ENCODE measurements at regions not wholly inside any gene's neighbourhood (a gene's known extent, or its start where the extent isn't known, plus 50 kb on each side); places are given as distances from the start of the nearest gene placed in this dataset.

DNA sequence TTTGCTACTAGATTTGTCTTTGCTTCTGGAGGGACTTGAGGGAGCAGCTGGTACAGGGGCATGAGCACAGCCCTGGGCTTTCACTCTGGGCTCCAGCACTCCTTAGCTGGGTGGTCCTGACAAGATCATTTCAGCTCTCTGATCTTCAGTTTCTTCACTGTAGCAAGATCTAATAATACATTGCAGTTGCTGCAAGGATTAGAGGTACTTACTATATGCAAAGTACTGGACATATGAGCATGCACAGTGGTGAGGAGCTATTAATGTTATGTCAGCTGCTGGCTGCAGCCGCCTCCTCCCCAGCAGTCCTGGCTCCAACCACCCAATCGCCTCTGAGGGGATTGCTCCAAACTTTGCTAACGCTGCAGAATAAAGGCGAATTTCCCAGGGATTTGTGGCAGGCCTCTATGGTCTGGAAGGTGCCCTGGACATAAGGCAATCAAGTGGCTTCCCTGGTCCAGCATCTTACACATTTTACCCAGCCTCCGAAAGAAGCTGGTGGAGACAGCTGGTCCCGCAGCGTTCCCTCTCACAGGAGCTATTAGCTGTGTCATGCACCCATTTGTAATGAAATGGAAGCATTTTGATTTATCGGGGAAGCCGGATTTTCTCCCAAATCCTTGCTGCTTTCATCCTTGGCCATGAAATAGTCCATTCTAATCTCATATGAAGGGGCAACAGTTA is 96.7 kb downstream of the RHOB start:
- no peak overlapping the region for H3K4me3 ChIP-seq (replicated peaks in 1 of 2; ENCODE audit: low read depth in 2 of 2, low read length in 2 of 2)
- TF ChIP-seq, protein P1, sequence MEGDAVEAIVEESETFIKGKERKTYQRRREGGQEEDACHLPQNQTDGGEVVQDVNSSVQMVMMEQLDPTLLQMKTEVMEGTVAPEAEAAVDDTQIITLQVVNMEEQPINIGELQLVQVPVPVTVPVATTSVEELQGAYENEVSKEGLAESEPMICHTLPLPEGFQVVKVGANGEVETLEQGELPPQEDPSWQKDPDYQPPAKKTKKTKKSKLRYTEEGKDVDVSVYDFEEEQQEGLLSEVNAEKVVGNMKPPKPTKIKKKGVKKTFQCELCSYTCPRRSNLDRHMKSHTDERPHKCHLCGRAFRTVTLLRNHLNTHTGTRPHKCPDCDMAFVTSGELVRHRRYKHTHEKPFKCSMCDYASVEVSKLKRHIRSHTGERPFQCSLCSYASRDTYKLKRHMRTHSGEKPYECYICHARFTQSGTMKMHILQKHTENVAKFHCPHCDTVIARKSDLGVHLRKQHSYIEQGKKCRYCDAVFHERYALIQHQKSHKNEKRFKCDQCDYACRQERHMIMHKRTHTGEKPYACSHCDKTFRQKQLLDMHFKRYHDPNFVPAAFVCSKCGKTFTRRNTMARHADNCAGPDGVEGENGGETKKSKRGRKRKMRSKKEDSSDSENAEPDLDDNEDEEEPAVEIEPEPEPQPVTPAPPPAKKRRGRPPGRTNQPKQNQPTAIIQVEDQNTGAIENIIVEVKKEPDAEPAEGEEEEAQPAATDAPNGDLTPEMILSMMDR (IDR thresholded peaks at IDR 0.05; ENCODE audit: low read depth, low read length), result no peak
- peak in 1 of 2 donors; percentile 11 for DNase-seq (ENCODE audit: low read depth in 2 of 2)

DNA sequence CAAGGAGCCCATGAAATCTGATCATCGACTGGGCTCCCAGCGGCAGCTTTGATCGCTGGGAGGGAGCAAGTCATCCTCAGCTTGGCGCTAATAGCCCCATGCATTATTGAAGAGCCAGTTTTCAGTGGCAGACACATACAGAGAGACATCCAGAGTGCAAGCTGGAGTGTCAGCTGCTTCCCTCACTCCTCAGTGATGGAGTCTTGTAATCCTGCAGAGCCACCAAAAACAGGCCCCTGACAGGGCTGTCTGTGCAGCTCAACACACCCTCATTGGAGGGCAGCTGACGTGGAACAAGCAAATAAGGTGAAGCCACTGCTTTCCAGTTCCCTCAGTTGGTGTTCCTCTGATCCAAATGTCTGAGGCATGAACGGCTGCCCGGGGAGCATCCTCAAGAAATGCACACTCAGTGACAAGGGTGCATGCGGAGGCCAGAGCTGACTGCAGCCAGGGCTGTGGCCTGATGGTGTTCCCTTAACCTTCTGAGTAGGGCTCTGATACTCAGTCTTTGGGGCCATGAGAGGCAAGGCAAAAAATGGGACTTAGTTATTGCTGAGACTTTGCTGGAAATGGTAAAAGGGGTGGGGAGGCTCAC is 97.4 kb downstream of the RHOB start:
- no peak for DNase-seq (ENCODE audit: low read depth in 2 of 2)
- TF ChIP-seq, protein P1 (IDR thresholded peaks at IDR 0.05; ENCODE audit: low read depth, low read length), result no peak
- no peak overlapping the region for H3K4me3 ChIP-seq (replicated peaks in 1 of 2; ENCODE audit: low read depth in 2 of 2, low read length in 2 of 2)

DNA sequence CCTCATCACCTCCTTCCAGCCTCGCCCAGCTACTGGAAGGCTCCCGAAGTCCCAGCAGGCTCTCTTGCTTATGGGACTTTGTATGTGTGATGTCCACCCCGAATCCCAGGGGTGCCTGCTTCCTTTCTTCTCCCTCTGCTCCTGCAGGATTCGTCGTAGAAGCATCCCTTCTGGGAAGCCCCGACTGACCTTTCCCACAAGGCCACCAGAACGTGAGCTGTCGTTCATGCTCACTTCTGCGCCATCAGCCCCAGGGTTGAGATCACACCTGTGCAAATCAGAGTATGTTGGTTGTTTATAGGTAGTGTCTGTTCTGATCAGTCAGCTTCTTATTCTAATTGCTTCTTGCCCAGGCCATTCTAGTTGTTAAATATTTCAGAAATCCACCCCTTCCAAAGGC is 101.8 kb downstream of the HS1BP3 start:
- TF ChIP-seq, protein P1 (IDR thresholded peaks at IDR 0.05; ENCODE audit: low read depth, low read length), result no peak
- no peak overlapping the region for H3K4me3 ChIP-seq (replicated peaks in 1 of 2; ENCODE audit: low read depth in 2 of 2, low read length in 2 of 2)
- no peak for DNase-seq (ENCODE audit: low read depth in 2 of 2)

DNA sequence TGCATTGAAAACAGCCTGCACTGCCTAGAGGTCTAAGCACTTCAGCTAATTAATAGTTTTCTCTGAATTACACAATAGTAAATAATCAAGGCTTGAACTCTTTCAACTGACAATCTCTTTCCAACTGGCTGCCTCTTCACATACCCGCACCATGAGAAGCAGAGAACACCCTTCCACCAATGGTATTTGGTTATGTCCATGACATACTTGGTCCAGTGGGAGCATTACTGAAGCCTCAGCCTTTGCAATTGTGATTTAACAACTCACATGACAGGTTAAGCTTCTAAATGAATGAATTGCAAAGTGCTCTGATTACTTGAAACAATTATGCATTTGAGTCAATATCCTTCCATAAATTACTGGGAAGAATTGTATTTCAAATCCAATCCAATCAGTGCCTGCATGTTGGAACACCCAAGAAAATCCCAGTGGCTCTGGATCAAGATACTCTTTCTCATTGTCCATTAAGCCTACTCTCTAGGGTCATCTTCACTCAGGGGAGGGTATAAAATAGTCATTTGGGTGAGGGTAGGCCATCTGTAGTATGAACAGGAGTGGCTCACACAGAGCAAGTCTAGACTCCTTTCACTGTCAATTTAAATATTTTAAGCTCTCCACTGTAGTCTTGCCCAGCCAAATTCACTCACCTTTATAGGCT is 101.1 kb downstream of the HS1BP3 start:
- DNase-seq (ENCODE audit: low read depth in 2 of 2), result no peak
- H3K4me3 ChIP-seq (replicated peaks in 1 of 2; ENCODE audit: low read depth in 2 of 2, low read length in 2 of 2), result no peak overlapping the region
- TF ChIP-seq, protein P1 (IDR thresholded peaks at IDR 0.05; ENCODE audit: low read depth, low read length), result no peak

DNA sequence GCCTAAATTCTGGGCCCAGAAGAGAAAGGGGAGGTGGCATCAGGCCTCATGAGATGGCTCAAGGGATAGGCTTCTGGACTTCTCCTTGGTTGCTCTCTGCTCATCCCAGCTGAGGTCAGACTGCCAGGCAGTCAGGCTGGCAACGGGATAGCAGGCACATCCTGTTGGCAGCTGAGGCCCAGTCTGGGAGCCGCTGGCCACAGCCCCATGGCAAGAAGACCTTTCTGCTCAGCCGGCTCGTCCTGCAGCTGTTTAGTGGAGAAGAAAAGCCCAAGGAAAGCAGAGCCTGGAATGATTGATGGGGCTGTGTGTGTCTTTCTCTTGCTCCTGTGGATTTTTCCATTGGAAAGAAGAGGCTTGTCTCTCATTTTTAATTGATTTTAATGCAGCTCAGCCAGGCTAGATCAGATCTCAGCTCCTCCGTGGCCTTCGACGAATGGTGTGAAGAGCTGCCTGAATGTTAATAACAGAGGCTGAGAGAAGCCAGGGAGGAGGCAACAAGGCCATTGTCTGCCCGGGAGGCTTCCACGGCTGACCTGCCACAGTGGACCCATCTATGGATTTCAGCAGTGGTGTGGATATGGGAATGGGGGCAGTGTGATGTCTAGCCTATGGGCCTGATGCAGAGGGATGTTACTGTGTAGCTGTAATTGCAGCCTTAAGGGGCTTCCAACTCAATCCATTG is 99.5 kb downstream of the HS1BP3 start:
- TF ChIP-seq, protein P1 (IDR thresholded peaks at IDR 0.05; ENCODE audit: low read depth, low read length), result no peak
- H3K4me3 ChIP-seq (replicated peaks in 1 of 2; ENCODE audit: low read depth in 2 of 2, low read length in 2 of 2), result no peak overlapping the region
- DNase-seq (ENCODE audit: low read depth in 2 of 2), result peak in 1 of 2 donors; percentile 15

DNA sequence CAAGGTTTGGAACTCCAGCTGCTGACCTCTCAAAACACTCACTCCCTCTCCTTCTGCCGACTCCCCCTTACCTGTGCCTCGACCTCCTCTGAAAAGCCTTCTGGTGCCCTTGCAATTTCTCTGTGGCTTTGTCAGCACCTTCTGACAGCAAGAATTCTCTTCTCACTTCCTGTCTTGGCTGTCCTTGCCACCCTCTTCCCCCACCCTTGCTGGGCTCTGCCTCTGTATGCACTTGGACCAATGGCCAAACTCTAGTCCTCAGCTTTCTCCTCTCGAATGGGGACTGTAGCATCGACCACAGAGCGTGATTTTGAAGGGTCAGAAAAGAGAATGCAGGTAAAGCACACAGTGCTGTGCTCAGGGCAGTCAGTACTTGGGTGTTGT is 99.0 kb downstream of the HS1BP3 start:
- no peak overlapping the region for H3K4me3 ChIP-seq (replicated peaks in 1 of 2; ENCODE audit: low read depth in 2 of 2, low read length in 2 of 2)
- no peak for DNase-seq (ENCODE audit: low read depth in 2 of 2)
- TF ChIP-seq, protein P1 (IDR thresholded peaks at IDR 0.05; ENCODE audit: low read depth, low read length), result no peak

Measured in cardiac fibroblast (primary cell).